Activated CD8-positive, alpha-beta memory T cell treated with anti-CD3 and anti-CD28 coated beads for 24 hours (primary cell): ENCODE measurements at regions not wholly inside any gene's neighbourhood (a gene's known extent, or its start where the extent isn't known, plus 50 kb on each side); places are given as distances from the start of the nearest gene placed in this dataset.
"Not testable (repeated sequence)": the region's sequence is repeated elsewhere in the genome, so short reads cannot be mapped to it uniquely, and the experiment has no call there.

Experiments
- DNase-seq: peaks from one replicate; pipeline ENCODE4 v3.0.0-alpha.2; 2020

DNA sequence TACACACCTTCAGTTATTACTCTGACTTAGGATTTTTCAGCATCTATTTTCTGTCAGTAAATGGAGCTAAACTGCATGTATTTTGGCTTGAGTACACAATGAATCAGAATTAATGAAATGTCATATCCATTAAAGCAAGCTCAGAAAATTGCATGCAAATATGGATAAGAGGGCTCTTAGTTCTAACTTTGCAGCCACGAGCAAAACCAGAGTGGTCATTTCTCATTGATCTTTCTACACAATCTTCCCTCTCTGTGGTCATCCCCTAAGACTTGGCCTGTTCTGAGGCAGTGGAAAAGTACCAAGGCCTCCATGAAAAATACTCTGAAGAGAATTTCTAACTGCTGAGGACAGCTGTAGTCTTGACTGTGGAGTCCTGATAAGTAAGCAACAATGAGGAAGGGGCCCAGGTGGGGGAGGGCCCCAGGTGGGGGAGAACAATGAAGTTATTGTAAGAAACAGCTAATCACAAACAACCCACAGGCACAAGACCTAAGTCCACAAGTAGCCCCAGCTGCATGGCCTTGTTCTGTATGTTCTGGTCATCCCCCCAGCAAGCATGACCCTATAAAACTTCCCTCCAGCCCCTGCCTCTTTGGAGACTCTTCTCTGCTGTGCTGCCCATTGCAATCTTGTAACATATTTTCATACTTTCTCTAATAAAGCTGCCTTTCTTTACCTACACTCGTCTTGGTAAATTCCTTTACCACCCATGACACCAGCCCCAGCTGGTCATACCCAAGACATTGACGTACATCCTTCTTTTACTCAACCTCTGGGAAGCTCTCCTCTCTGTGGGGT, 230.3 kb downstream of the TDRD15 start:
- DNase-seq = no peak

DNA sequence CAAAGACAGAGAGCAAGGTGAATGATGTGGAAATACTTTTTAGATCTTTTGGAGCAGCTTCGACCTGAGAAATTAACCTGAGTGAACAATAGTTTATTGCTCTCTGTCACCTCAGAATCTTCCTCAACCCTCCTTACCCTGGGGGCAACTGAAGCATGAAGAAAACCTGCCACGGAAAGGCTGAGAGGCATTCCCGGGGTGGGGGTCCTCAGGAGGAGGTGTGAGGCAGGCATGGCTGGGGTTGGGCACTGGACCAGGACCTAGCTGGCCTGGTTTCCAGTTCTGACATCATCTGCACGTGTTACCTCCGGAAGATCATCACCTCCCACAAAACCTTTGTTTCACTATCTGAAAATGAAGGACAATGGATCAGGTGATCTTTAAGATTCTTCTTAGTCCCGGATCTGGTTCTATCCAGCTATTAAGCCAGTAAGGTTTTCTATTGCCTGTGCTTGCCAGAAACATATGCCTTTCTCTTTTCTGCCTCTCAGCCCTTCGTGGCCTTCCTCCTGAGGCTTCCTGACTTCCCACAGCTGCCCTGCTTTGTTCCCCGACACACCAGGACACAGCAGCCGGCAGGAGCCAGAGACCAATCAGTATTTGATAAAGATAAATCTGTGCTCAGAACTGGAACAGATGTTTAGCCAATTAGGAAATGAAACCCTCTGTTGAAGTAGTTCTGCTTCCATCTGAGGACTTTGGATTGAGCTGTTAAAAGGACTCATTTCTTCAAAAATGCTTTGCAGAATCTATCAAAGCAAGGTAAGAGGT, 232.5 kb downstream of the TDRD15 start:
- DNase-seq = no peak

DNA sequence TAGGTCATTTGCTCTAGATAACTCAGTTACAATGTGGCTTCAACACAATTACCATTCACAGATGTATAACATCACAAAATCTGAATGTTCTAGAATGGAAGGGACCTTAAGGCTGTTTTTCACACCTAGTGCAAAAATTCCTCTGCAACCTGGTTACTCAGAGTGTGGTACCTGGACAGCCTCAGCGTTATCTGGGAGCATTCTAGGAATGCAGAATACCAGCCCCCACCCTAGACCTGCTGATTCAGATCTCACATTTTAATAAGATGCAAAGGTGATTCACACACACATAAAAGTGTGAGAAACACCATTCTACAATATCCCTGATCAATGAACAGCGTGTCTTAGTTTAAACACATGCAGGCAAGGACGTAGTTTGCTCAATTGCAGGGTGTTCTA, 233.1 kb downstream of the TDRD15 start:
- no peak for DNase-seq

DNA sequence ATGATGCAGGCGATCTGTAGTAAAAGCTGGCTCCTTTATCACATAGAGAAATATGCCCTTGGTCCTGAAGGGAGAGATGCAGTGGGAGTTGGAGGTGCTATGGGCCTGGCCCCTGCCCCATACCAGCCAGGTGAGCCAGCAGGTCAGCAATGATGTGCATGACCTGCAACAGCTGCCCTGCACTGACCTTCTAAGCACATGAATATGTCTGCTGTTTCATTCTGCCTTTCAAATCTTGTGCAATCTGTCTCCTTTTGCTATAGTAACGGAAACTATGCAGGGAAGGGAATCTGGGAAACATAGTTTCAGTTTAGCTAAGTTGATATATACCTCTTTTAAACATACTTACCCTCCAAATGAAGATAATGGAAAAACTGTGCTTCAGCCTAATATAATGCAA, 235.2 kb downstream of the TDRD15 start:
- DNase-seq = no peak

- DNase-seq = no peak
Observed at GRCh38 chr2:21361384-21361783, 237.6 kb downstream of the TDRD15 start.

GRCh38 chr2:21361957-21362486, 238.3 kb downstream of the TDRD15 start:
- no peak for DNase-seq

DNA sequence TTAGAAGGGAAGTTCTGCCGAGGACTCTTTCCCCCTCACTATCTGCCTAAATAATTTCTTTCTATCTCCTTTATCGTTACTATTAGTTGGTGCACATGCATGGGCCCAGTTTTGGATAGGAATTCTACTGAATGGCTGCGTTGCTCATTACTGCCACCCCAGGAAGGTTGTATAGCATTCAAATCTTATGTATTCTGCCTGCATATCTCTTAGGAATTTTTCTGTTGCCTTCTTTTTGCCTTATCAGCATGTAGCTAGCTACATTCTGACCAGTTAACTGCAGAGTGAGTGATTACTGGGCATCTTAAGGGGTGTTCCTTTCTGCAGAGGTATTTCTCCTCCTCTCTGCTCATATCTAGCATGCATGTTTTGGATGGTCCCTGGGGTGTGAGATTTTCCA, 239.6 kb downstream of the TDRD15 start:
- no peak for DNase-seq

DNA sequence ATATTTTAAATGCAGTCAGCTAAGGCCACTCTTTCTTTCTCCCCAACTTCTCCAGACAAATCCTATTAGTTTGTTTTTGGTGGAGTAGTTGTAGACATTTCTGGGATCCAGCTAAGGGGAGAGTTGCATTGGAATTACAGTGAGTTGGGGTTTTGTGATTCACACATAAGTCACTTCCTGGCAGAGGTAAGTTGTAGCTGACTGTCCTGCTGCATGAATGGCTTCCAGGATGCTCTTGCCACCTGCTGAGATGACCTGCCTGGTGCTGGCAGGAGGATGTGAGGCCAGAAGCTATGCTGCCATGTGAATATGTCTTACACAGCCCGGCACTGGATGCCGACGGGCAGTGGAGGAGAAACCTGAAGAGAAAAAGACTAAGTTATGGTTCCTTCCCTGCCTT, 243.7 kb downstream of the TDRD15 start:
- DNase-seq = no peak

- DNase-seq = no peak
Observed at GRCh38 chr2:21369787-21370186, 246.0 kb downstream of the TDRD15 start.

GRCh38 chr2:21371499-21372003, 247.8 kb downstream of the TDRD15 start:
- DNase-seq = no peak

DNA sequence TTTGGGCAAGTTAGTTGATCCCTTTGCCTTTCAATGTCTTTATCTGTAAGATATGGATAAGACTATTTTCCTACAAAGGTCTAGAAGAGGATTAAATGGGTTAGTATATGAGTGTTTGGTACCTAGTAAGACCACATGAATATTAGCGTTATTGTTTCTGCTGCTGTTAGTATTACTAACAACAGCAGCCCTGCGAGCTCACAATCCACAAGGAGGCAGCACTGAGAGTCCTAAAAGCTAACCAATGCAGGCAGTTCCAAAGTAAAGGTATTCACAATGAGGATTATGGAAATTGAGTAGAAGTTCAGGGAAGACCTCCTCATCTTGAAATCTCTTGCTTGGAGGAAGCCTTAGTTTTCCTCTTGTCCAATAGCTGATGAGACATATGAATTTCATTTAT, 248.9 kb downstream of the TDRD15 start:
- no peak for DNase-seq

GRCh38 chr2:21376864-21377263, 253.1 kb downstream of the TDRD15 start:
- DNase-seq = no peak

DNA sequence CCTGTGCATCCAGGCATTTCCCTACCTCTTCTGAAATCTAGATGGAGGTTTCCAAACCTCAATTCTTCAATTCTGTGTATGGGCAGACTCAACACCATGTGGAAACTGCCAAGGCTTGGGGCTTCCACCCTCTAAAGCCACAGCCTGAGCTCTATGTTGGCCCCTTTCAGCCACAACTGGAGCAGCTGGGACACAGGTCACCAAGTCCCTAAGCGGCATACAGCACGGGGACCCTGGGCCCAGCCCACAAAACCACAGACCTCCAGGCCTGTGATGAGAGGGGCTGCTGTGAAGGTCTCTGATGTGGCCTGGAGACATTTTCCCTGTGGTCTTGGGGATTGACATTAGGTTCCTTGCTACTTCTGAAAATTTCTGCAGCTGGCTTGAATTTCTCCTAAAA, 255.4 kb downstream of the TDRD15 start:
- no peak for DNase-seq

DNA sequence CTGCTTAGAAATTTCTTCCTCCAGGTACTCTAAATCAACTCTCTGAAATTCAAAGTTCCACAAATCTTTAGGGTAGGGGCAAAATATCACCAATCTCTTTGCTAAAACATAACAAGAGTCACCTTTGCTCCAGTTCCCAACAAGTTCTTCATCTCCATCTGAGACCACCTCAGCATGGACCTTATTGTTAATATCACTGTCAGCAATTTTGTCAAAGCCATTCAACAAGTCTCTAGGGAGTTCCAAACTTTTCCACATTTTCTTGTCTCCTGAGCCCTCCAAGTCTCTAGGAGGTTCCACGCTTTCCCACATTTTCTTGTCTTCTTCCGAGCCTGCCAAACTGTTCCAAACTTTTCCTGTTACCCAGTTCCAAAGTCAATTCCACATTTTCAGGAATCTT, 255.9 kb downstream of the TDRD15 start:
- not testable (repeated sequence) for DNase-seq

- DNase-seq = no peak
Observed at GRCh38 chr2:21381421-21381820, 257.7 kb downstream of the TDRD15 start.

GRCh38 chr2:21382701-21383520, 259.1 kb downstream of the TDRD15 start:
- no peak for DNase-seq

DNA sequence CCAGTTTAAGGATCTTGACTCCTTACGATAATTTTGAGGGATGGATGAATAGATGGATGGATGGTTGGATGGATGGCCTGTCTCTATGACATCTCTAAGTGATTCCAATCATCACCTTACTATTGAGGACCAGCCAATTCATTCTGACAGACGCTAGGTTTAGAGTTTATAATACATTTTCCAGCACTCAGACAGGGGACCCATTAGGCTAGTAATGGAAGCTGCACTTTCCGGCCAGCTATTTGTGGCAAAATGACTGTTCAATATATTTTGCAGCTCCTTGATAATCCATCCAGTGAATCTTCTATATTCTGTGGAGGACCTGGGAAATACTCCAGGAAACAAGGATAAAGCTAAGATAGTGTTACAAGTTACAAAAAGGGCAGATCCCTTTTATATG, 262.9 kb downstream of the TDRD15 start:
- no peak for DNase-seq

DNA sequence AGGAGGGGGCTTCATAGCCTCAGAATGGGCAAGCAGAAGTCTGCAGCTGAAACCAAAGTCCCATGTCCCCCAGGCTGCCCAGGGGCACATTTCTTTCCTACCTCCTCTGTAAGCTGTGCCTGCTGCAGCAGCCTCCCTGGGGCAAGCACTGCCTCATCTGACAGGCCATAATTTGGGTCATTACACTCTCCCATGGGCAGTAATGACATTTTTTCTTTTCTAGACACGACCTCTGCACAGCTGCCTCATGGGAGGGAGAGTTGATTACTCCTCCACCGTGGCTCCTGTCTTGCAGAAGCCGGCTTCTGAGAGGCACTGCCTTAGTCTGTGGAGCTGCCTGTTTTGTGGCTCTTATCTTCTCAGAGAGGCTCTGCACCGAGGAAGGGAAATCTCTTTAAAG, 268.9 kb downstream of the TDRD15 start:
- DNase-seq = no peak

DNA sequence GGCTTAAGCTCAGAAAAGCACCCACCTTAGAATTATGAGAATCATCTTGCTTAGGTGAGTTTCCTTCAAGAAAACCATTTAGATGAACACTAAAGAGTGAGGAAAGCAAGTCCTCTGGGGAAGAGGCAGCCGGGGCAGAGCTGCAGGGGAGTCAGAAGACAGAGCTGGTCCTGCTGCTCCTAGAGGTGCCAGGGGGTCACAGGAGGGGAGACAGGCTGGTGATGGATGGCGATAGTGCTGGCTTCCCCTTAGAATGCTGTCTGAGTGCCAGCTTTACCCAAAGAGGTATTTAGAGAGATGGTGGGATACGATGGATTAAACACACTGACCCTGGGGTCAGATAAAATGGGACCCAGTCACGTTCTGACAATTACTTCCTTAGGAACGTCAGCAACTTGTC, 269.4 kb downstream of the TDRD15 start:
- DNase-seq = no peak

- no peak for DNase-seq
Observed at GRCh38 chr2:21395366-21395765, 271.6 kb downstream of the TDRD15 start.

DNA sequence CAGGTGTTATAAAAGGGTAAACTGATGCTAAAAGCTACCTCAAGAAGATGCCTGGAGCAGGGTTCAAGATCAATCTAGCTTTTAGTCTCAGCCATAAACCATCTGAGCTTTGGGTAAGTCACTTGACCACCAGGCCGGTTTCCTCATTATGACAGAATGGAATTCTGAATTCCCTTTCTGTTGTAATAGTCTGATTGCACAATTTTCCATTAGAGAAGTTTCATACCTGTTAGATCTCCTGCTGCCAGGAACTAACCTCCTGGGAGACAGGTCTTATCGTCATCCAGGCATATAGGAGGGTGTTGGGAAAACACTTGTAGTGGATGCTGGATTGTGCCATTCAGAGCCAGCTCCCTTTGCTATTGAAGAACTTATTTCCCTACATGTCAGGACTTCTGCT, 272.5 kb downstream of the TDRD15 start:
- no peak for DNase-seq

DNA sequence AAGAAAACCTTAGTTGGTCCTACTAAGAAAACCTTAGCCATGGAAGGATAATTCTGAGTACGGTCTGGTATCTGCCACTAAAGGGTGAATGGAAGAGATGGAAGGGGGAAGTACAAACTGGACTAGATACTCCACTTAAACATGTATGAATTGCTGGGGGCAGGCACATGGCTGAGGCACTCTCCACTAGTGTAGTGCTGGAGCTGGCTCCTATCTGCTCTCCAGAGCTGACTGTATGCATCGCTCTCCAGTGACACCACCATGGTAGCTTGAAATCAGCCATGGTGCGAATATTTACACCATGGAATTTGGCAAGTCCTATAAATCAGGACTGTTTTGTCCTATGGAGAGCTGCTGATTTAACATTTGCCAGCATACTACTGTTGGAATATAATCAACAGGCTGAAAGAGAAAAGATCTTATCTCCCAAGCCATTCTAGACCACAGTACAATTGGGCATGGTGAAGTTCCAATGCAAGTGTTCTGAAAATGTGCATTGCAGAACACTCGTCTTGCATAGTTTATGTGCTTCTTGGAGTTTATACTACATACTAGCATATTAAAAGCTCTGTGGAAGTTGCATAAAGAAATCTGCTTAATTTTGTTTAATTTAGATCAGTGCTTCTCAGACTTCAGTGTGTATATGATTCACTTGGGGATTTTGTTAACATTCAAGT, 277.4 kb downstream of the TDRD15 start:
- DNase-seq = no peak

DNA sequence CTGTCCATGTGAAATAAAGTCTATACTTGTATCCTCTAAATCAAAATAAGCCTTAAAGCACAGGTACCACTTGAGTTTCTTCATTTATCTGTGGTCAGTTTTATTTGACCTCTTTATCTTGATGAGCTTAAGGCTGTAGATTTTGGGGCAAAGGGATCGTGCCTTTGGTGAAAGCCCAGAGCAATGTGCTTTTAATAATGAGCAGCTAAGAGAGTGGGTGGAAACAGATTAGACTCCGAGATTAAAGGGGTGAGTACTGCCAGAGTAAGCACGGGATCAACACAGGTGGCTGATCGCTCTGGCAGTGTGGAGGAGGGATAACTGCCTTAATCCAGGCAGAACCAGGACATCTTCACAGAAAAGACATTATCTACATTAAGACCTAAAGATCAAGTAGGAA, 280.4 kb downstream of the TDRD15 start:
- no peak for DNase-seq
